T-helper 17 cell (primary cell): ENCODE measurements at regions not wholly inside any gene's neighbourhood (a gene's known extent, or its start where the extent isn't known, plus 50 kb on each side); places are given as distances from the start of the nearest gene placed in this dataset.
"Not testable (repeated sequence)": the region's sequence is repeated elsewhere in the genome, so short reads cannot be mapped to it uniquely, and the experiment has no call there.

ENCODE experiments used
- ATAC-seq: fragments of 150-1000 bp; cut with Tn5 transposase; 2 replicates; pipeline ENCODE4 v1.10.0; 2021; ENCODE audit warnings: mild to moderate bottlenecking, moderate library complexity
- DNase-seq, 3 donors: peaks; one replicate each; pipeline versions ENCODE4 v3.0.0 to v3.0.0-alpha.2; 2020 to 2021
- H3K9me3 ChIP-seq: one replicate; pipeline ENCODE4 v1.7.0; 2013; ENCODE audit warnings: low read length, mild to moderate bottlenecking; ENCODE audit not compliant: control insufficient read depth, poor library complexity, severe bottlenecking
- H3K27ac Mint-ChIP-seq: one replicate; pipeline ENCODE4 v1.8.0; 2022; ENCODE audit warnings: mild to moderate bottlenecking, moderate library complexity, mixed read lengths
- H3K27me3 Mint-ChIP-seq: one replicate; pipeline ENCODE4 v1.8.0; 2022; ENCODE audit warnings: mixed read lengths
- H3K36me3 Mint-ChIP-seq: one replicate; pipeline ENCODE4 v1.8.0; 2022; ENCODE audit warnings: low read depth, mixed read lengths
- H3K4me1 Mint-ChIP-seq: one replicate; pipeline ENCODE4 v1.8.0; 2022; ENCODE audit warnings: mild to moderate bottlenecking, mixed read lengths
- H3K4me3 Mint-ChIP-seq: one replicate; pipeline ENCODE4 v1.8.0; 2022; ENCODE audit warnings: mild to moderate bottlenecking, moderate library complexity, mixed read lengths

DNA sequence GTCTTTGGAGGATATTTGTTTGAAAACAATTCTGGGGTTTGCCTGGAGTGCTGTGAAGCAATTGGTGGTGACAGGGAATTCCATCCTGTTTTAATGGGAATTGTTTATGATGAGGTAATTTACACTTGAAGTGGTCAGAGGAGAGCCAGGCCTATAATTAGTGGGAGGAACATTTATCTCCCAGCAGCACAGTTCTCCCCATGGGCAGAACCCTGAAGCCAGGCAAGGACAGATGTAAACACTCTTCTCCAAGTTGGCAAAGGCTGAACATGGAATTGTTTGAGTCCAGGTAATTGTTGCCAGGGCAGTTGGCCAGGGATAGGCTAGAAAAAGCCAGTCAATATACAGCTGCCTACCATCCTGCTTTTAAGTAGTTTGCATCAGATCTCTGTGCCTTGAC, 789.7 kb downstream of the FRK start:
- no peaks in the 10 kb centered on the region for H3K36me3 Mint-ChIP-seq
- DNase-seq (no peak), ATAC-seq (no peak)
- H3K4me3 Mint-ChIP-seq: no peak overlapping the region
- no peaks in the 10 kb centered on the region for H3K4me1 Mint-ChIP-seq
- H3K9me3 ChIP-seq: peaks cover 3% of the 10 kb centered on the region
- no peaks in the 10 kb centered on the region for H3K27me3 Mint-ChIP-seq
- no peak overlapping the region for H3K27ac Mint-ChIP-seq

- ATAC-seq (no peak), DNase-seq (no peak)
- no peaks in the 10 kb centered on the region for H3K9me3 ChIP-seq
- Mint-ChIP-seq H3K36me3 (no peaks in the 10 kb centered on the region), H3K27ac (no peak overlapping the region), H3K27me3 (no peaks in the 10 kb centered on the region), H3K4me1 (no peaks in the 10 kb centered on the region), H3K4me3 (no peak overlapping the region)
Observed at GRCh38 chr6:115241373-115241772, 819.3 kb downstream of the FRK start.

GRCh38 chr6:115221198-115221597, 839.5 kb downstream of the FRK start:
- ATAC-seq (no peak), DNase-seq (no peak)
- no peaks in the 10 kb centered on the region for H3K9me3 ChIP-seq
- Mint-ChIP-seq H3K4me1 (no peaks in the 10 kb centered on the region), H3K27ac (no peak overlapping the region), H3K4me3 (no peak overlapping the region), H3K27me3 (no peaks in the 10 kb centered on the region), H3K36me3 (no peaks in the 10 kb centered on the region)

DNA sequence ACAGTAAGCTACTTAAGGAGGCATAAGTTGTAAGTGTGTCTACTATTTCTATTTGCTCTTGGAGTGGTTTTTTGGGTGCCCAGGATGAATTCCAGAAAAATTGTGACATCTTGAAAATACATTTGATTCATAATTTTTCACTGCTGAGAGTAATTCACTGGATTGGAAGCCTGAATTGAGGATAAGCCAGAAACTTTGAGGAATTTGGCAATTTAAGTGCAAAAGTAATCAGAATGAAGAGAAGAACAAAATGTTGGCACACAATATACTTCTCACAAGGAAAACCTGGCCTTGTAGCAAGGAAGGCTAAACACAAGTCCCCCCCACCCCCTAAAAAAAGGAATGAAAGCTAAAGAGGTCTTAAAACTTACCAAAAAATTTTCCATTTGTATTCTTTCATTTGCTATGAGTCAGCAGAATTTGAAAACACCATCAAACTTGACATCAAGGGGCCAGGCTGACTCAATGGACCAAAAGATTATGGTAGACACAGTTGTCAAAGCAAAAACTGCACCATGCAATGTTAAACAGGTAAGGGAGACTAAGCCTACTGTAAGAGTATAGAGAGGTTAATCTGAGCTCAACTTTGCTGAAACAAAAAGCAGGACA, 840.0 kb downstream of the FRK start:
- Mint-ChIP-seq H3K36me3 (no peaks in the 10 kb centered on the region), H3K27ac (no peak overlapping the region), H3K4me3 (no peak overlapping the region), H3K27me3 (no peaks in the 10 kb centered on the region), H3K4me1 (no peaks in the 10 kb centered on the region)
- ATAC-seq (no peak), DNase-seq (no peak)
- H3K9me3 ChIP-seq: no peaks in the 10 kb centered on the region

- H3K9me3 ChIP-seq: no peaks in the 10 kb centered on the region
- no peaks in the 10 kb centered on the region for H3K4me1 Mint-ChIP-seq
- H3K27me3 Mint-ChIP-seq: no peaks in the 10 kb centered on the region
- no peak overlapping the region for H3K4me3 Mint-ChIP-seq
- ATAC-seq (no peak), DNase-seq (no peak)
- no peak overlapping the region for H3K27ac Mint-ChIP-seq
- H3K36me3 Mint-ChIP-seq: no peaks in the 10 kb centered on the region
Observed at GRCh38 chr6:115219645-115220044, 841.0 kb downstream of the FRK start.

DNA sequence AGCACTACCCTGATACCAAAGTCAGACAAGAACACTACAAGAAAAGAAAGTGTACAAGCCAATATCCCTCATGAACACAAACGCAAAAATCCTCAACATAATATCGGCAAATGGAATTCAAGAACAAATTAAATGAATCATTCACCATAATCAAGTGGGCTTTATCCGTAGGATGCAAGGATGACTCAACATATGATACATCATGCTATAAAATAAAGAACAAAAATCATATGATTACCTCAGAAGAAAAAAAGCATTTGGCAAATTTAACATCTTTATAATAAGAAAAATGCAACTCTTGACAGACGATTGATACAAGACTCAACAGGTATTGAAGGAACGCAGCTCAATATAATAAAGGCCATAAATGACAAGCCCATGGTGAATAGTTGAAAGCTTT, 843.9 kb downstream of the FRK start:
- DNase-seq (no peak), ATAC-seq (no peak)
- Mint-ChIP-seq H3K27me3 (no peaks in the 10 kb centered on the region), H3K27ac (no peak overlapping the region), H3K4me3 (no peak overlapping the region), H3K4me1 (no peaks in the 10 kb centered on the region), H3K36me3 (no peaks in the 10 kb centered on the region)
- no peaks in the 10 kb centered on the region for H3K9me3 ChIP-seq

GRCh38 chr6:115214283-115214682, 846.4 kb downstream of the FRK start:
- no peaks in the 10 kb centered on the region for H3K36me3 Mint-ChIP-seq
- no peaks in the 10 kb centered on the region for H3K9me3 ChIP-seq
- DNase-seq: no peak
- no peak for ATAC-seq
- H3K4me3 Mint-ChIP-seq: no peak overlapping the region
- no peaks in the 10 kb centered on the region for H3K4me1 Mint-ChIP-seq
- H3K27me3 Mint-ChIP-seq: no peaks in the 10 kb centered on the region
- no peak overlapping the region for H3K27ac Mint-ChIP-seq

DNA sequence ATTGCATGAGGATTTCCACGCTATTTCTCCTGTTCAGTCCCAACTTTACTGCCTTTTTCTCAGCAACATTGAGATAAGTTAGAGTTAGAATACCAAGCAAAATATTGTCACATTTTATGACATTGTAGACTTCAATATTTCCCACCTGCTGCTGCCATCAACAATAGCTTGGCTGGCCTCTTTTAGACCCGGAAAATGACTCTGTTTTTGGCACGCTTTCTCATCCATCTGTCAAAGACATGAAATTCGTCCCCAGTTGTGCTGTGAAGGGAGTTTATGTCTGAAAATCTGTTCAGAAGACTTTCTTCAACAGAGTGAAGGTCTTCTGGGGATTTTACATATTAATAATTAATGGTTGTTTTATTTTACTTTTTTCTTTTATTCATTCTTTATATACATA, 857.3 kb downstream of the FRK start:
- H3K36me3 Mint-ChIP-seq: no peaks in the 10 kb centered on the region
- no peaks in the 10 kb centered on the region for H3K27me3 Mint-ChIP-seq
- no peaks in the 10 kb centered on the region for H3K9me3 ChIP-seq
- H3K27ac Mint-ChIP-seq: no peak overlapping the region
- no peaks in the 10 kb centered on the region for H3K4me1 Mint-ChIP-seq
- no peak overlapping the region for H3K4me3 Mint-ChIP-seq
- ATAC-seq (no peak), DNase-seq (no peak)

- no peak for ATAC-seq
- DNase-seq: no peak
- no peaks in the 10 kb centered on the region for H3K9me3 ChIP-seq
- no peaks in the 10 kb centered on the region for H3K36me3 Mint-ChIP-seq
- H3K4me3 Mint-ChIP-seq: no peak overlapping the region
- no peak overlapping the region for H3K27ac Mint-ChIP-seq
- no peaks in the 10 kb centered on the region for H3K27me3 Mint-ChIP-seq
- no peaks in the 10 kb centered on the region for H3K4me1 Mint-ChIP-seq
Observed at GRCh38 chr6:115194981-115195638, 852.3 kb upstream of the HS3ST5 start.

- H3K36me3 Mint-ChIP-seq: no peaks in the 10 kb centered on the region
- ATAC-seq: no peak
- no peak overlapping the region for H3K27ac Mint-ChIP-seq
- no peak for DNase-seq
- no peaks in the 10 kb centered on the region for H3K27me3 Mint-ChIP-seq
- no peak overlapping the region for H3K4me3 Mint-ChIP-seq
- H3K9me3 ChIP-seq: no peaks in the 10 kb centered on the region
- H3K4me1 Mint-ChIP-seq: no peaks in the 10 kb centered on the region
Observed at GRCh38 chr6:115191989-115192388, 849.2 kb upstream of the HS3ST5 start.

DNA sequence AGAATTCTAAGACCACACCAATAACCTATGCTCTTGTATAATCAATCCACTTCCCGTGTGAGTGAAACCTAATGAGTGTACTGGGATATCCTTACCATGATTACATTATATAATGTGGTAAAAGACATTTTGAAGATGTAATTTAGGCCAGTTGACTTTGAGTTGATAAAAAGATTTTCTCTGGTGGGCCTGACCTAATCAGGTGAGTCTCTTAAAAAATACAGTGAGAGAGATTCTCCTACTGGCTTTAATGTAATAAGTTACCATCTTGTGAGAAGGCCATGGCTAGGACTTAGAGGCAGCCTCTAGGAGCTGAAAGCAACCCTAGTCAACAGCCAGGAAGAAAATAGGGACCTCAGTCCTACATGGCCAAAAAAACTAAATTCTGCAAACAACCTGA, 847.7 kb upstream of the HS3ST5 start:
- Mint-ChIP-seq H3K4me3 (no peak overlapping the region), H3K36me3 (no peaks in the 10 kb centered on the region)
- ATAC-seq: no peak

GRCh38 chr6:115175456-115175855, 832.6 kb upstream of the HS3ST5 start:
- H3K4me1 Mint-ChIP-seq, H3K9me3 ChIP-seq, H3K27ac Mint-ChIP-seq, H3K27me3 Mint-ChIP-seq, H3K36me3 Mint-ChIP-seq, DNase-seq, H3K4me3 Mint-ChIP-seq, ATAC-seq: not testable (repeated sequence)

More for the DNA sequence above, 847.7 kb upstream of the HS3ST5 start:
- Mint-ChIP-seq H3K4me1 (no peaks in the 10 kb centered on the region), H3K27me3 (no peaks in the 10 kb centered on the region), H3K27ac (no peak overlapping the region)
- no peaks in the 10 kb centered on the region for H3K9me3 ChIP-seq
- no peak for DNase-seq

DNA sequence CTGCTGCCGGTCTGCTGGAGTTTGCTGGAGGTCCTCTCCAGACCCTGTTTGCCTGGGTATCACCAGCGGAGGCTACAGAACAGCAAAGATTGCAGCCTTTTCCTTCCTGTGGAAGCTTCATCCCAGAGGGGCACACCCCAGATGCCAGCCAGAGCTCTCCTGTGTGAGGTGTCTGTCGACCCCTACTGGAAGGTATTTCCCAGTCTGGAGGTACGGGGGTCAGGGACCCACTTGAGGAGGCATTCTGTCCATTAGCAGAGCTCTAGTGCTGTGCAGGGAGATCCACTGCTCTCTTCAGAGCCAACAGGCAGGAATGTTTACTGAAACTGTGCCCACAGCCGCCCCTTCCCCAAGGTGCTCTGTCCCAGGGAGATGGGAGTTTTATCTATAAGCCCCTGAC, 823.1 kb upstream of the HS3ST5 start:
- not testable (repeated sequence) for H3K4me1 Mint-ChIP-seq, DNase-seq, H3K9me3 ChIP-seq, H3K4me3 Mint-ChIP-seq, ATAC-seq, H3K36me3 Mint-ChIP-seq, H3K27ac Mint-ChIP-seq, H3K27me3 Mint-ChIP-seq

- Mint-ChIP-seq H3K27ac (no peak overlapping the region), H3K27me3 (no peaks in the 10 kb centered on the region), H3K36me3 (no peaks in the 10 kb centered on the region), H3K4me1 (no peaks in the 10 kb centered on the region), H3K4me3 (no peak overlapping the region)
- DNase-seq (no peak), ATAC-seq (no peak)
- H3K9me3 ChIP-seq: no peaks in the 10 kb centered on the region
Observed at GRCh38 chr6:115159733-115160132, 816.9 kb upstream of the HS3ST5 start.
